IMR-90 (cell line): ENCODE measurements at regions not wholly inside any gene's neighbourhood (a gene's known extent, or its start where the extent isn't known, plus 50 kb on each side); places are given as distances from the start of the nearest gene placed in this dataset.

ENCODE experiments used
- ATAC-seq: fragments of 200-7000 bp; cut with Tn5 transposase; 2 replicates; pipeline ENCODE4 v1.9.1; 2020; ENCODE audit warnings: low read depth, mild to moderate bottlenecking, moderate library complexity
- BruUV-seq: library from RNA; stranded (reverse); fragments of 400-500 nt; replicated peaks from 2 replicates; lab custom pipeline; 2021; lab: Mats Ljungman, UMichigan
- CTCF ChIA-PET: fragments of 300-600 bp; formaldehyde crosslinking; extraction: SDS; loops from one replicate; lab custom pipeline; 2021; ENCODE audit warnings: antibody characterized with exemption; lab: Yijun Ruan, JAX
- POLR2A ChIA-PET: fragments of 300-600 bp; sonication (Branson Sonifier 250); formaldehyde crosslinking; loops from one replicate; lab custom pipeline; 2022; ENCODE audit warnings: antibody characterized with exemption; ENCODE audit not compliant: unreplicated experiment; lab: Charles Lee
- DNase-seq: peaks from one replicate; pipeline ENCODE4 v3.0.0; 2013
- H2AFZ ChIP-seq: replicated peaks from 2 replicates; pipeline ENCODE3; 2013; ENCODE audit warnings: low read length, mild to moderate bottlenecking; ENCODE audit not compliant: poor library complexity
- H2AK5ac ChIP-seq: 2 replicates; pipeline ENCODE4 v1.6.1; 2013; ENCODE audit warnings: low read depth, low read length, inconsistent platforms
- H2AK9ac ChIP-seq: replicated peaks from 2 replicates; pipeline ENCODE3; 2013; ENCODE audit warnings: mild to moderate bottlenecking, low read depth, low read length, moderate library complexity; ENCODE audit not compliant: poor library complexity
- H2BK120ac ChIP-seq: 2 replicates; pipeline ENCODE4 v1.6.1; 2013; ENCODE audit warnings: low read depth, low read length, inconsistent platforms
- H2BK15ac ChIP-seq: 3 replicates; pipeline ENCODE4 v1.6.1; 2013; ENCODE audit warnings: low read depth, low read length, inconsistent platforms
- H2BK20ac ChIP-seq: 2 replicates; pipeline ENCODE4 v1.6.1; 2013; ENCODE audit warnings: low read depth, mild to moderate bottlenecking, inconsistent platforms, low read length, moderate library complexity
- H2BK5ac ChIP-seq: 2 replicates; pipeline ENCODE4 v1.6.1; 2013; ENCODE audit warnings: mild to moderate bottlenecking, low read depth, low read length, inconsistent platforms; ENCODE audit not compliant: poor library complexity, severe bottlenecking
- H3K14ac ChIP-seq: replicated peaks from 2 replicates; pipeline ENCODE4 v1.6.1; 2013; ENCODE audit warnings: low read depth, low read length, inconsistent platforms
- H3K18ac ChIP-seq: 2 replicates; pipeline ENCODE4 v1.6.1; 2013; ENCODE audit warnings: low read depth, low read length, control low read depth
- H3K23ac ChIP-seq: 2 replicates; pipeline ENCODE4 v1.6.1; 2013; ENCODE audit warnings: low read depth, low read length, inconsistent platforms
- H3K27ac ChIP-seq: 2 replicates; pipeline ENCODE4 v1.5.1; 2013; ENCODE audit warnings: mild to moderate bottlenecking, control low read depth, low read length; ENCODE audit not compliant: insufficient read depth
- H3K27me3 ChIP-seq: 2 replicates; pipeline ENCODE4 v1.6.1; 2013; ENCODE audit warnings: low read length; ENCODE audit not compliant: control insufficient read depth, insufficient read depth
- H3K36me3 ChIP-seq: 2 replicates; pipeline ENCODE4 v1.6.1; 2013; ENCODE audit warnings: low read length, mixed read lengths; ENCODE audit not compliant: control insufficient read depth, insufficient read depth
- H3K4ac ChIP-seq: 2 replicates; pipeline ENCODE4 v1.6.1; 2013; ENCODE audit warnings: low read depth, low read length, inconsistent platforms
- H3K4me1 ChIP-seq: 2 replicates; pipeline ENCODE4 v1.6.1; 2013; ENCODE audit warnings: low read length, mixed read lengths; ENCODE audit not compliant: control insufficient read depth, insufficient read depth
- H3K4me2 ChIP-seq: 2 replicates; pipeline ENCODE4 v1.6.1; 2013; ENCODE audit warnings: low read depth, mild to moderate bottlenecking, control low read depth, low read length, moderate library complexity
- H3K4me3 ChIP-seq: 2 replicates; pipeline ENCODE4 v1.5.1; 2013; ENCODE audit warnings: low read depth, mild to moderate bottlenecking, control low read depth, low read length, moderate library complexity; ENCODE audit not compliant: insufficient read depth
- H3K56ac ChIP-seq: 2 replicates; pipeline ENCODE4 v1.6.1; 2013; ENCODE audit warnings: low read length, inconsistent platforms; ENCODE audit not compliant: insufficient read depth; ENCODE audit errors: extremely low read depth
- H3K79me1 ChIP-seq, 2 experiments: 2 replicates each; pipeline ENCODE4 v1.6.1; 2013; ENCODE audit warnings: low read length in 2 of 2, inconsistent platforms in 1 of 2, low read depth in 1 of 2
- H3K9ac ChIP-seq: 2 replicates; pipeline ENCODE4 v1.6.1; 2013; ENCODE audit warnings: low read depth, low read length, control low read depth
- H3K9me1 ChIP-seq: 2 replicates; pipeline ENCODE4 v1.6.1; 2013; ENCODE audit warnings: low read length, inconsistent platforms; ENCODE audit not compliant: insufficient read depth
- H3K9me3 ChIP-seq: 2 replicates; pipeline ENCODE4 v1.6.1; 2013; ENCODE audit warnings: low read length; ENCODE audit not compliant: control insufficient read depth, insufficient read depth
- H4K20me1 ChIP-seq: 2 replicates; pipeline ENCODE4 v1.6.1; 2013; ENCODE audit warnings: low read length, inconsistent platforms; ENCODE audit not compliant: insufficient read depth
- H4K5ac ChIP-seq: 2 replicates; pipeline ENCODE4 v1.6.1; 2013; ENCODE audit warnings: mild to moderate bottlenecking, low read depth, low read length, control low read depth
- H4K8ac ChIP-seq, 2 experiments: 2 replicates each; pipeline ENCODE4 v1.6.1; 2013; ENCODE audit warnings: low read depth in 2 of 2, low read length in 2 of 2, control low read depth in 1 of 2, inconsistent platforms in 1 of 2
- H4K91ac ChIP-seq: 2 replicates; pipeline ENCODE4 v1.6.1; 2013; ENCODE audit warnings: low read depth, low read length, inconsistent platforms; ENCODE audit not compliant: insufficient read depth
- CEBPB ChIP-seq: IDR thresholded peaks from 2 replicates; pipeline ENCODE4 v1.6.1; 2012; ENCODE audit warnings: low read depth, low read length, improper control_type of control experiment
- RFX5 ChIP-seq: IDR thresholded peaks from 2 replicates; pipeline ENCODE4 v1.8.0; 2012; ENCODE audit warnings: low read depth, mild to moderate bottlenecking, low read length, moderate library complexity
- WGBS, 2 experiments: methylation state at CpG; one replicate each; pipeline versions ENCODE4 v1.1.5 to v1.1.7; 2013; ENCODE audit warnings: missing lambda C conversion rate in 2 of 2; ENCODE audit not compliant: insufficient read length in 1 of 2; ENCODE audit errors: extremely low coverage in 2 of 2; 5-methylcytosine and 5-hydroxymethylcytosine counted together
- dilution Hi-C: fragments of 300-500 bp; cut with HindIII; formaldehyde crosslinking; loops from one replicate; pipeline ENCODE4 v1.14.3; 2018; ENCODE audit warnings: low sequenced_read_pairs; ENCODE audit not compliant: unreplicated experiment
- in situ Hi-C: fragments of 300-500 bp; cut with MboI; formaldehyde crosslinking; loops from 3 replicates; pipeline ENCODE4 v1.14.3; 2019; ENCODE audit warnings: low sequenced_read_pairs, inconsistent platforms, mixed read lengths
- intact Hi-C: fragments of 100-400 bp; cut with micrococcal nuclease; formaldehyde crosslinking; loops from 2 replicates; pipeline ENCODE4 v1.10.0; 2022

DNA sequence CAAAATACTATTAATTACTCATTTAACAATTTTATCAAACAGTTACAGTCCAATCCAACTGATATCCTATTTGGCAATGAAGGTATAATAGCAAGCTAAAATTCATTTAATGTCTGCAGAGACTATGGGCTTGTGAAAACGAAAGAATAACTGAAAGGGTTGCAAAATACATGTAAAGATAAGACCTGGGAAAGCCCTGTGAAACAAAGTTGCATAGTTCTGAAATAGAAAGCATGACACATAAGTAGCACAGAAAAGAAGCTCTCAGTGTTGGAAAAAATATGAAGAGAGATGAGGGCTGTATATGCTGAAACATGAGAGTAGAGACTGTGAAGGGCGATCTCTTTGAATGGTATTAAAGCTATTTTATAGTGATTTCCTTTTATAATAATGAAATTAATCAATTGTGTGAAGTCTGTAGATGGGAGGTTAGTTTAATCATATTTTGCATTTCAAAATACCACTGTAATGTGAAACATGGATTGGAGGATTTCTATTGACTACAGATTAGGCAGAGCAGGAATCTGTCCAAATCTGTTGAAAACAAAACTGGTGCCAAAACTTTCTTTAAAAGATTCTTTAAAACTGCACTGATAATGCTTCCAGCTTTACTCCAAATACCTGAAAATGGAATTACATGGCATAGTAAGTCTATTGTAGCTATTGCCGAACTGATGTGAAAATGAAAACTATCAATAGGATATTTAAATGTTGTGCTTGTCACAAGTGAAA is 1518.9 kb upstream of the B3GALT2 start:
- Histone ChIP-seq H3K23ac (no peak overlapping the region), H3K9ac (no peak overlapping the region), H3K4me3 (0 out of 2 replicates have a peak overlapping the region, but pooled peaks have one; percentile 5), H3K4ac (no peak overlapping the region), H2AFZ (no peak overlapping the region), H3K56ac (no peak overlapping the region), H2BK5ac (no peak overlapping the region), H4K8ac (no peak overlapping the region), H2AK5ac (no peak overlapping the region), H3K36me3 (no peaks in the 10 kb centered on the region), H2BK20ac (no peak overlapping the region), H3K14ac (no peak overlapping the region), H4K5ac (no peak overlapping the region), H3K27ac (no peak overlapping the region), H2BK120ac (no peak overlapping the region), H3K79me1 (no peaks in the 10 kb centered on the region), H3K18ac (no peak overlapping the region), H3K4me1 (no peaks in the 10 kb centered on the region), H3K27me3 (no peaks in the 10 kb centered on the region), H3K9me1 (no peaks in the 10 kb centered on the region), H3K4me2 (peak overlapping the region; percentile 85), H3K9me3 (no peaks in the 10 kb centered on the region), H2AK9ac (no peak overlapping the region), H2BK15ac (no peak overlapping the region), H4K20me1 (no peaks in the 10 kb centered on the region), H4K91ac (no peak overlapping the region)
- peak; percentile 76 for TF ChIP-seq CEBPB
- TF ChIP-seq RFX5, result no peak
- peak; percentile 69 for ATAC-seq
- DNase-seq, result peak; percentile 73
- dilution Hi-C loops (no loop called here), intact Hi-C loops (no loop called here), in situ Hi-C loops (no loop called here)
- ChIA-PET POLR2A (no interaction called here), CTCF (no interaction called here)
- no TSS peak for BruUV-seq
- WGBS, 2 experiments, result no CpG with 5 or more reads among the region's 3 CpGs
